ENCODE measurements at regions not wholly inside any gene's neighbourhood (a gene's known extent, or its start where the extent isn't known, plus 50 kb on each side); places are given as distances from the start of the nearest gene placed in this dataset.

DNA sequence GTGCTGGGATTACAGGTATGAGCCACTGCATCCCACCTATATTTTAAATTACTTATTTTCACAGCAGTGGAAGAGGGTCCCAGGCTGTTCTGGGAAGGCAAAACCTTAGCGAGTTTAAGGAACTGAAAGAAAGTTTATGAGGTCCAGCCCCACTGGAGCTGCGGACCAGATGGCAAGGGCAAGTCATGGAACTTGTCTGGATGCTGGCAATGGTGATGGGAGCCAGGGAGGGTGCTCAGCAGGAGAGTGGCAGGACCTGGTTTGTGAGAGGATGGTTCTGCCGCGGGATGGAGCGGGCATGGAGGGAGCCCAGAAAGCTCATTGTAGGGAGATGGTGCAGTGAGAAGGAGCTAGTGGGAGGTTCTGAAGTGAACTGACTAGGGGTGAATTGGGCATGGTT lies 50.6 kb upstream of the SLC45A1 start:
- DNase-seq (ENCODE audit: low spot score), result no peak
- TF ChIP-seq, protein P1, sequence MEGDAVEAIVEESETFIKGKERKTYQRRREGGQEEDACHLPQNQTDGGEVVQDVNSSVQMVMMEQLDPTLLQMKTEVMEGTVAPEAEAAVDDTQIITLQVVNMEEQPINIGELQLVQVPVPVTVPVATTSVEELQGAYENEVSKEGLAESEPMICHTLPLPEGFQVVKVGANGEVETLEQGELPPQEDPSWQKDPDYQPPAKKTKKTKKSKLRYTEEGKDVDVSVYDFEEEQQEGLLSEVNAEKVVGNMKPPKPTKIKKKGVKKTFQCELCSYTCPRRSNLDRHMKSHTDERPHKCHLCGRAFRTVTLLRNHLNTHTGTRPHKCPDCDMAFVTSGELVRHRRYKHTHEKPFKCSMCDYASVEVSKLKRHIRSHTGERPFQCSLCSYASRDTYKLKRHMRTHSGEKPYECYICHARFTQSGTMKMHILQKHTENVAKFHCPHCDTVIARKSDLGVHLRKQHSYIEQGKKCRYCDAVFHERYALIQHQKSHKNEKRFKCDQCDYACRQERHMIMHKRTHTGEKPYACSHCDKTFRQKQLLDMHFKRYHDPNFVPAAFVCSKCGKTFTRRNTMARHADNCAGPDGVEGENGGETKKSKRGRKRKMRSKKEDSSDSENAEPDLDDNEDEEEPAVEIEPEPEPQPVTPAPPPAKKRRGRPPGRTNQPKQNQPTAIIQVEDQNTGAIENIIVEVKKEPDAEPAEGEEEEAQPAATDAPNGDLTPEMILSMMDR (IDR thresholded peaks at IDR 0.05; ENCODE audit: borderline replicate concordance, control extremely low read depth, extremely low read depth, insufficient read depth, missing control alignments), result no peak
- in situ Hi-C loops (cut with MboI; ENCODE audit: low sequenced_read_pairs, unreplicated experiment), result no loop called here

DNA sequence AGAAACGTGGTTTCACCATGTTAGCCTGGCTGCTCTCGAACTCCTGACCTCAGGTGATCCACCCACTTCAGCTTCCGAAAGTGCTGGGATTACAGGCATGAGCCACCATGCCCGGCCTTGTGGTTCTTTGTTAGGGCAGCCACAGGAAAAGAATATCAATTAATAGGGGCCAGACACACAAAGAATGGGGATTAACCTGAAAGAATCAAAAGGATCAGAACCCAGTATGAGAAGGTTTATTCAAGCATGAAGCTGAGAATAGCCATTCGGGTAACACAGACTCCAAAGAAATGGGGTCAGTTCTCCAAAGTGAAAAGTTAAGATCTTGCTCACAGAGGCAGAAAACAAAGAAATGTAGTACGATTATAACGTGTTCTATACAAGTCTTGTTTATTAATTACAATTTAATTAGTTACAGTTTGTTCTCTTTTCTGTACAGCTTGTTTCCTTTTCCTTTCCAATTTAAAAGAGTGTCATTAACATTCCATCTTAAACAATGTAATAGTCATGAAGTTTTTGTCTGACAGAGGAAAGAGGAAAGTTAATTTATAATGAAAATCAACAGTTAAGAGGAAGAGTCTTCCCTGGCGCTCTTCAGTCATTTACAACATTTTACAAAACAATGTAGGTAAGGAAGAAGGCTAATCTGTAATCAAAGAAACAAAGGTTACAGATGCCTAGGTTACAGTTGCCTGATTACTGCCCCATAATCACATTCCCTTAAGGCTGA lies 51.3 kb upstream of the SLC45A1 start:
- DNase-seq (ENCODE audit: low spot score), result no peak
- in situ Hi-C loops (cut with MboI; ENCODE audit: low sequenced_read_pairs, unreplicated experiment), result no loop called here
- TF ChIP-seq, protein P1 (IDR thresholded peaks at IDR 0.05; ENCODE audit: borderline replicate concordance, control extremely low read depth, extremely low read depth, insufficient read depth, missing control alignments), result no peak

DNA sequence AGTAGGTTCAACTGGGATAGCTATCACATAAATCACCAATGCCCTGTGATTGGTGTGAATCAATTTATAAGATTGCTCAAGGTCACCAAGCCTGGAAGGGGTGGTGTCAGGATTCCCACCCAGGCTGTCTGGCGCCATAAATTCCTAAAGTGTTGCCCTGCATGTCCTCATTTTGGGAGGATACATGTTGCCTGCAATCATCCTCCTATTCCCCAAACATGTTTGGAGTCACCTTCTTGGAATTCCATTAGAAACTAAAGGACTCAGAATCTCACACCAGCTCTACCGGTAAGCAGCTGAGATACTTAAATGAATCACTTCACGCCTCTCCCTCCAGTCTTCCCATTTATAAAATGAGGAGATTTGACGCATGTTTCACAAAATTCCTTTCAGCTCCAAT lies 54.1 kb upstream of the SLC45A1 start:
- in situ Hi-C loops (cut with MboI; ENCODE audit: low sequenced_read_pairs, unreplicated experiment), result no loop called here
- DNase-seq (ENCODE audit: low spot score), result no peak
- TF ChIP-seq, protein P1 (IDR thresholded peaks at IDR 0.05; ENCODE audit: borderline replicate concordance, control extremely low read depth, extremely low read depth, insufficient read depth, missing control alignments), result no peak

DNA sequence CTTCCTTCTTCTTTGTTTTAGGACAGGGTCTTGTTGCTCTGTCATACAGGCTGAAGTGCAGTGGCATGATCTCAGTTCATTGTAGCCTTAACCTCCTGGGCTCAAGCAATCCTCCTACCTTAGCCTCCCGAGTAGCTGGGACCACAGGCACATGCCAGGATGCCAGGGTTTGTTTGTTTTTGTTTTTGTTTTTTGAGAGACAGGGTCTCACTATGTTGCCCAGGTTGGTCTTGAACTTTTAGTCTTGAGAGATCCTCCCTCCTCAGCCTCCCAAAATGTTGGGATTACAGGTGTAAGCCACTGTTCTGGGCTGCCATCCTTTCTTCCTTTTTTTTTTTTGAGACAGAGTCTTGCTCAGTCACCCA lies 56.5 kb upstream of the SLC45A1 start:
- in situ Hi-C loops (cut with MboI; ENCODE audit: low sequenced_read_pairs, unreplicated experiment), result no loop called here
- no peak for DNase-seq (ENCODE audit: low spot score)
- TF ChIP-seq, protein P1 (IDR thresholded peaks at IDR 0.05; ENCODE audit: borderline replicate concordance, control extremely low read depth, extremely low read depth, insufficient read depth, missing control alignments), result no peak

DNA sequence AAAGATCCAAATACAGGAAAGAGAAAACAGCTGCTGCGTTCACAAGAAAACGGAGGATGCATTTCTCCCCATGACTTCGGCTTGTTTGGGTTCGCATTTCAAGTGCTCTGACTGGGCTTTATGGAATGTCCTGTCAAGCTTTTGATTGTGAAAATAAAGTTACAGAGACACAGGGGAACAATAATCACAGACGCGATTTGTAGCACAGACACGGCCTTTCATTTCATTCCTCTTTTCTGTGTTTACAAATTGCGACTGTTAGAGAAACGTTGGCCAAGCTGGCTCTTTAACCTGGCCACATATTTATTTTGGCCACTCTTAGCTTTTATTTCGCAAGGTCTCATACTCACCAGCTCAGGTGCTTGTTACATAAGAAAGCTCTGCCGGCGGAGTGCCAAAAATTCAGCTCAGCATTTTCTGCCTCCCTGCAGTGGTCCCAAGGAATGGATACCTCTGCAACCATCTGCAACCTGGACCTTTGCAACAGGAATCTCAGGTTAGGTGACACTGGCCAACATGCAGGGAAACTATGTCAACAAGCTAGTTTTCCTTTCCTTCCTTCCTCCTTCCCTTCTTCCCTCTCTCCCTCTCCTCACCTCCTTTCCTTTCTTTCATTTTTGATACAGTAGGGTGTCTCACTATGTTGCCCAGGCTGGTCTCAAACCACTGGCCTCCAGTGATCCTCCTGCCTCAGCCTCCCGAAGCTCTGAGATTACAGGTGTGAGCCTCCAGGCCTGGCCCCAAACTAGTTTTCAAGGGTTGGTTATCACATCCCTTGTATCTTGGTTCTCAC lies 58.2 kb upstream of the SLC45A1 start:
- TF ChIP-seq, protein P1 (IDR thresholded peaks at IDR 0.05; ENCODE audit: borderline replicate concordance, control extremely low read depth, extremely low read depth, insufficient read depth, missing control alignments), result no peak
- in situ Hi-C loops (cut with MboI; ENCODE audit: low sequenced_read_pairs, unreplicated experiment), result no loop called here
- DNase-seq (ENCODE audit: low spot score), result no peak

DNA sequence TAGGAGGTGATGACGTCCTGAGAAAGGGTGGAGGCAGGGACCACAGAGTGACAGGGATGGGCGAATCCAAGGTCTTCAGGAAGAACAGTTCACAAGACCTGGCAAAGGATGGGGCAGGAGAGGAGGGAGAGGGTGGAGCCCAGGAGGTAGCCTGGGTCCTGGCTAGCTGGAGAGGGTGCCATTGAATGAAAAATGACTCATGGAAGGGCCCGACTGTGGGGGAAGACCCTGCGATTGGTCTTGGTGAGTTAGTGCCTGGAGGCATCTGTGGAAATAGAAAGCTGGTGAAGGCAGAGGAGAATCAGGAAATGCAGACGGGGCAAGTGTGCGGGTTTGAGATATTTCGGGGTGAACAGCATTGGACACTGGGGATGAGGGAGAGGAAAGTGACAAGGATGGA lies 60.3 kb upstream of the SLC45A1 start:
- in situ Hi-C loops (cut with MboI; ENCODE audit: low sequenced_read_pairs, unreplicated experiment), result no loop called here
- TF ChIP-seq, protein P1 (IDR thresholded peaks at IDR 0.05; ENCODE audit: borderline replicate concordance, control extremely low read depth, extremely low read depth, insufficient read depth, missing control alignments), result no peak
- DNase-seq (ENCODE audit: low spot score), result no peak
